ENCODE measurements at regions not wholly inside any gene's neighbourhood (a gene's known extent, or its start where the extent isn't known, plus 50 kb on each side); places are given as distances from the start of the nearest gene placed in this dataset.

GRCh38 chr6:131488780-131489179 is 84.2 kb upstream of the ARG1 start:
- DNase-seq (ENCODE audit: low read depth, low spot score) (no peak), FAIRE-seq (no peak)
- no peaks in the 10 kb centered on the region for H3K9me3 ChIP-seq (ENCODE audit: control insufficient read depth, low read depth, low read length)
- H3K9me1 ChIP-seq (ENCODE audit: control insufficient read depth, extremely low read depth, insufficient read depth, low read length) = no peaks in the 10 kb centered on the region
- no peaks in the 10 kb centered on the region for H4K20me1 ChIP-seq (ENCODE audit: control insufficient read depth, extremely low read depth, insufficient read depth, low read length)
- no peaks in the 10 kb centered on the region for H3K79me2 ChIP-seq (ENCODE audit: control insufficient read depth, insufficient read depth, low read length)
- H2AFZ ChIP-seq (ENCODE audit: control insufficient read depth, low read length) = no peak overlapping the region
- TF ChIP-seq EZH2 (IDR thresholded peaks at IDR 0.05; ENCODE audit: low read length) = no peak
- TF ChIP-seq CTCF (optimal IDR thresholded peaks at IDR 0.05 in 1 of 3, IDR thresholded peaks at IDR 0.05 in 1 of 3, conservative IDR thresholded peaks at IDR 0.05 in 1 of 3; ENCODE audit: extremely low read depth in 1 of 3, insufficient read depth in 2 of 3, low read length in 3 of 3) = no peak
- H3K27ac ChIP-seq (ENCODE audit: control insufficient read depth, insufficient read depth, low read length) = no peak overlapping the region
- no peaks in the 10 kb centered on the region for H3K27me3 ChIP-seq (ENCODE audit: control insufficient read depth, extremely low read depth, insufficient read depth, low read length)
- no peak overlapping the region for H3K9ac ChIP-seq (ENCODE audit: control insufficient read depth, extremely low read depth, insufficient read depth, low read length)
- no peak overlapping the region for H3K4me3 ChIP-seq (ENCODE audit: control insufficient read depth in 2 of 3, extremely low read depth in 1 of 3, insufficient read depth in 2 of 3, low read depth in 1 of 3, low read length in 3 of 3)
- H3K4me2 ChIP-seq (ENCODE audit: control insufficient read depth, extremely low read depth, insufficient read depth, low read depth, low read length) = no peak overlapping the region
- dilution Hi-C loops (cut with MboI; ENCODE audit: extremely low pct_ligation_motif_present, low sequenced_read_pairs) = no loop called here
- H3K4me1 ChIP-seq (ENCODE audit: control insufficient read depth, extremely low read depth, insufficient read depth, low read length) = no peaks in the 10 kb centered on the region
- no peaks in the 10 kb centered on the region for H3K36me3 ChIP-seq (ENCODE audit: control insufficient read depth in 2 of 2, extremely low read depth in 1 of 2, insufficient read depth in 2 of 2, low read length in 2 of 2)

- Histone ChIP-seq H3K9me1 (ENCODE audit: control insufficient read depth, extremely low read depth, insufficient read depth, low read length) (no peaks in the 10 kb centered on the region), H3K79me2 (ENCODE audit: control insufficient read depth, insufficient read depth, low read length) (no peaks in the 10 kb centered on the region), H3K9me3 (ENCODE audit: control insufficient read depth, low read depth, low read length) (no peaks in the 10 kb centered on the region), H3K4me3 (ENCODE audit: control insufficient read depth in 2 of 3, extremely low read depth in 1 of 3, insufficient read depth in 2 of 3, low read depth in 1 of 3, low read length in 3 of 3) (no peak overlapping the region), H3K9ac (ENCODE audit: control insufficient read depth, extremely low read depth, insufficient read depth, low read length) (no peak overlapping the region), H3K27me3 (ENCODE audit: control insufficient read depth, extremely low read depth, insufficient read depth, low read length) (no peaks in the 10 kb centered on the region), H2AFZ (ENCODE audit: control insufficient read depth, low read length) (no peak overlapping the region), H3K4me1 (ENCODE audit: control insufficient read depth, extremely low read depth, insufficient read depth, low read length) (no peaks in the 10 kb centered on the region), H3K36me3 (ENCODE audit: control insufficient read depth in 2 of 2, extremely low read depth in 1 of 2, insufficient read depth in 2 of 2, low read length in 2 of 2) (no peaks in the 10 kb centered on the region), H3K4me2 (ENCODE audit: control insufficient read depth, extremely low read depth, insufficient read depth, low read depth, low read length) (no peak overlapping the region), H3K27ac (ENCODE audit: control insufficient read depth, insufficient read depth, low read length) (no peak overlapping the region), H4K20me1 (ENCODE audit: control insufficient read depth, extremely low read depth, insufficient read depth, low read length) (no peaks in the 10 kb centered on the region)
- DNase-seq (ENCODE audit: low read depth, low spot score) (no peak), FAIRE-seq (no peak)
- TF ChIP-seq CTCF (optimal IDR thresholded peaks at IDR 0.05 in 1 of 3, IDR thresholded peaks at IDR 0.05 in 1 of 3, conservative IDR thresholded peaks at IDR 0.05 in 1 of 3; ENCODE audit: extremely low read depth in 1 of 3, insufficient read depth in 2 of 3, low read length in 3 of 3) (no peak), EZH2 (IDR thresholded peaks at IDR 0.05; ENCODE audit: low read length) (no peak)
- dilution Hi-C loops (cut with MboI; ENCODE audit: extremely low pct_ligation_motif_present, low sequenced_read_pairs) = no loop called here
Measured at GRCh38 chr6:131490441-131490840, 82.6 kb upstream of the ARG1 start.
